ENCODE measurements at regions not wholly inside any gene's neighbourhood (a gene's known extent, or its start where the extent isn't known, plus 50 kb on each side); places are given as distances from the start of the nearest gene placed in this dataset.

- TF ChIP-seq CTCF (IDR thresholded peaks at IDR 0.05) (no peak), ZFX (IDR thresholded peaks at IDR 0.05; ENCODE audit: borderline replicate concordance) (no peak)
Observed at GRCh38 chr2:236712304-236712703, 142.7 kb downstream of the ACKR3 start.

All from 22Rv1 (cell line).